HL-60 (cell line): ENCODE measurements at regions not wholly inside any gene's neighbourhood (a gene's known extent, or its start where the extent isn't known, plus 50 kb on each side); places are given as distances from the start of the nearest gene placed in this dataset.

Experiments
- POLR2AphosphoS5 ChIP-seq: IDR thresholded peaks from 2 replicates; pipeline ENCODE4 v1.6.1; 2012; ENCODE audit warnings: low read depth
- REST ChIP-seq: IDR thresholded peaks from 2 replicates; pipeline ENCODE4 v1.6.1; 2012; ENCODE audit warnings: low read depth; ENCODE audit not compliant: insufficient replicate concordance
- SPI1 ChIP-seq: IDR thresholded peaks from 2 replicates; pipeline ENCODE4 v1.6.1; 2012; ENCODE audit warnings: low read depth, mild to moderate bottlenecking, borderline replicate concordance
- TF ChIP-seq, protein P1 (sequence below): IDR thresholded peaks from one replicate; pipeline ENCODE4 v1.5.1; 2011; ENCODE audit warnings: low read length, control low read depth, inconsistent platforms; ENCODE audit not compliant: insufficient read depth

DNA sequence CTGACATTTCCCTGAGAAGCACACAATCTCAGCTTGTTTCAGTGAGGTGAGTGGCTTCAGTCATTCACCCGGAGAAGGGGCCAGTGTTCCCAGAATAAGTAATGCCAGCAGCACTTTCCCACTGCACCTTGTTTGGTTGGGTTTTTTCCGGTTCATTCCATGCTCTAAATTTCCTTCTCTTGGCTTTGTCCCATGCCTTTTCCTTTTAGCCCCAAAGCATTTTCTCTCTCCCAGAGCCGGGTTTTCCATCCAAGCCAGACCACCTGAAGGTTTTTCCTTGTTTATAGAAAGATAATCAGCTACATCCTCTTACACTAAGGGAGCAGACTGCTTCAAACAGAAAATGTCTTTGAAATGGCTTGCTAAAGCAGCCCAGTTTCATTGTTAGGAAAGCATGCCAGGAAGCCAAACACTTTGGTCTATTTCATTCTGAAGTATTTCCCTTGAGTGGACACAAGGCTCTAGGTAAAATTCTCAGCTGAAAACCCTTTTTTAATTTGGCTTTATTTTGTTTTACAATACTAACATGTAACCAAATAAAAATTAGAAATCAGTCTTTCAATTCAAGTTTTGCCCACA lies 501.6 kb downstream of the DTWD2 start:
- TF ChIP-seq, protein P1, sequence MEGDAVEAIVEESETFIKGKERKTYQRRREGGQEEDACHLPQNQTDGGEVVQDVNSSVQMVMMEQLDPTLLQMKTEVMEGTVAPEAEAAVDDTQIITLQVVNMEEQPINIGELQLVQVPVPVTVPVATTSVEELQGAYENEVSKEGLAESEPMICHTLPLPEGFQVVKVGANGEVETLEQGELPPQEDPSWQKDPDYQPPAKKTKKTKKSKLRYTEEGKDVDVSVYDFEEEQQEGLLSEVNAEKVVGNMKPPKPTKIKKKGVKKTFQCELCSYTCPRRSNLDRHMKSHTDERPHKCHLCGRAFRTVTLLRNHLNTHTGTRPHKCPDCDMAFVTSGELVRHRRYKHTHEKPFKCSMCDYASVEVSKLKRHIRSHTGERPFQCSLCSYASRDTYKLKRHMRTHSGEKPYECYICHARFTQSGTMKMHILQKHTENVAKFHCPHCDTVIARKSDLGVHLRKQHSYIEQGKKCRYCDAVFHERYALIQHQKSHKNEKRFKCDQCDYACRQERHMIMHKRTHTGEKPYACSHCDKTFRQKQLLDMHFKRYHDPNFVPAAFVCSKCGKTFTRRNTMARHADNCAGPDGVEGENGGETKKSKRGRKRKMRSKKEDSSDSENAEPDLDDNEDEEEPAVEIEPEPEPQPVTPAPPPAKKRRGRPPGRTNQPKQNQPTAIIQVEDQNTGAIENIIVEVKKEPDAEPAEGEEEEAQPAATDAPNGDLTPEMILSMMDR: no peak
- TF ChIP-seq POLR2AphosphoS5 (no peak), SPI1 (no peak), REST (no peak)
